ENCODE measurements at regions not wholly inside any gene's neighbourhood (a gene's known extent, or its start where the extent isn't known, plus 50 kb on each side); places are given as distances from the start of the nearest gene placed in this dataset.
A peak's percentile ranks its signal among the peaks of the same experiment; 100 is the strongest.

DNA sequence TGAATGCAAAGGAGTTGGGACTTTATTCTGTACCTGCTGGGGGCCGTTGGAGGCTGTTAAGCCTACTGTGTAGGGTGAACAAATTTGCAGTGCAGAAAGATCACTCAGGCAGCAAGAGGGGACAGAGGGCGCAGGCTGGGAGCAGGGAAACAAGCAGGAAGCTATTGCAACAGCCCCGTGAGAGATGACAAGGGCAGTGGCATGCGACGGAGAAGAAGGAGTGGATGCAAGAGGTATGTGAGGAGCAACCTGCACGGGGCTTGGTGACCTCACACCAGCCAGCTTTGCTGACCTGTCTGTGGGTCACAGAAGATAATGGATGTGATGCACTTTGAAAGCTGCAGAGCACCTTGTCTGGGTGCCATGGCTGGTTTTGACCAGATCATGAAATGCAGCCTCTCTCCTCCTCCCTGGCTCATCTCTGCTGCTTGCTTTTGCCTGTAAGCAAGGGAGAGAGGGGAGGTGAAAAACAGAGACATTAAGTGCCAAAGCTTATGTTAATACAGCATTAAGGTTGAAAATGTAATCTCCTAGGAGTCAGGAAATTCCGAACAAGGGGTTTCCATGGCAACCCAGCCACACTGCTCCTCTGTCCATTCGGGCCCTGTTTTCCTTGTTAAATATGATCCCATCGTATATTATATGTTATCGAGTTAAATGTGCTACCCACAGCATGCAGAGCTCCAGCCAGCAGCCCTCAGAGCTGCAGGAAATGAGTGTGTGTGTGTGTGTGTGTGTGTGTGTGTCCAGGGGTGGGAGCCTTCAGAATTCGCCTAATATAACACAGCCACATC, 314.3 kb upstream of the ZMIZ1 start:
- DNase-seq, result no peak

GRCh38 chr10:78755063-78755701, 313.6 kb upstream of the ZMIZ1 start:
- no peak for DNase-seq

DNA sequence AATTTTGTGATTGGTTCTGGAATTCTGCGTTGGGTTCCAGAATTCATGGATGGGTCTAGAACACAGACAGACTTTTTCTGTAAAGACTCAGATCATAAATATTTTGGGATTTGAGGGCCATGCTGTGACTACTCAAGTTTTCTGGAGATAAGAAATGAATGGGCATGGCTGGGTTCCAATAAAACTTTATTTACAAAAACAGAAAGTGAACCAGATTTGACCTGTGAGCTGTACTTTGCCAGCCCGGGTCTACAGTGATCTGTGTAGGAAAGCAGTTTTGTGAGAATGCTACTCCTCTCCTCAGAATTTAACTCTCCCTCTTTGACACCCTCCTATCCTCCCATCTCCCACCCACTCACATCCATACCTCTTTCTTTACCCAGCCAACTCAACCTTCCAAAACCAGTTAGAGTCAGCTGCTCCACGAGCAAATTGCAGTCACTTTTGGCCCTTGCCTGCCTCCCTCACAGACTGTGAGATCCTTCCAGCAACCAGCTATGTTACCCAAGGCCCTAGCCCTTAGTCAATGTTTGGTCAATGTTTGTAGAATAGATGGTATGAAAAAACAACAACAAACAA, 312.8 kb upstream of the ZMIZ1 start:
- DNase-seq, result no peak

- peak; percentile 80 for DNase-seq
These were observed 312.0 kb upstream of the ZMIZ1 start for GRCh38 chr10:78756604-78757343.

GRCh38 chr10:78757344-78757925, 311.3 kb upstream of the ZMIZ1 start:
- DNase-seq, result no peak

DNA sequence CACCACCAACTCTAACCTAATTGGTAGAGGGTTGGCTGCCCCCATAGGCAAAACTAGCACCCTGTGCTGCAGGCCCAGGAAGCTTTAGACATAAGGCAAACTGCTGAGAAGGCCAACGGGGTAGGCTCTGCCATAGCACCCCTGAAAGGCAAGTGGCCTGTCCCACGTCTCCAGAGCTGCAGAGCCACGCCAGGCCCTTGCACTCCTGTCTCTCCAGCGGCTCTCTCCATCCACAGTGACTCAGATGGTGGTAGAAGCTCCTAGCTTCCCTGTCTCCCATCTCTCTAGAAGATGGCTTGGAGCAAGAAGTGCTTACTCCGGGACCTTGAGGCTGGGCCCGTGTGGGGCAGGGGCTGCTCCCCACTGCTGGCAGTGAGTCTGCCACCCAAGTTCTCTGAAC, 310.6 kb upstream of the ZMIZ1 start:
- DNase-seq, result no peak

GRCh38 chr10:78759456-78760120, 309.2 kb upstream of the ZMIZ1 start:
- DNase-seq, result no peak

DNA sequence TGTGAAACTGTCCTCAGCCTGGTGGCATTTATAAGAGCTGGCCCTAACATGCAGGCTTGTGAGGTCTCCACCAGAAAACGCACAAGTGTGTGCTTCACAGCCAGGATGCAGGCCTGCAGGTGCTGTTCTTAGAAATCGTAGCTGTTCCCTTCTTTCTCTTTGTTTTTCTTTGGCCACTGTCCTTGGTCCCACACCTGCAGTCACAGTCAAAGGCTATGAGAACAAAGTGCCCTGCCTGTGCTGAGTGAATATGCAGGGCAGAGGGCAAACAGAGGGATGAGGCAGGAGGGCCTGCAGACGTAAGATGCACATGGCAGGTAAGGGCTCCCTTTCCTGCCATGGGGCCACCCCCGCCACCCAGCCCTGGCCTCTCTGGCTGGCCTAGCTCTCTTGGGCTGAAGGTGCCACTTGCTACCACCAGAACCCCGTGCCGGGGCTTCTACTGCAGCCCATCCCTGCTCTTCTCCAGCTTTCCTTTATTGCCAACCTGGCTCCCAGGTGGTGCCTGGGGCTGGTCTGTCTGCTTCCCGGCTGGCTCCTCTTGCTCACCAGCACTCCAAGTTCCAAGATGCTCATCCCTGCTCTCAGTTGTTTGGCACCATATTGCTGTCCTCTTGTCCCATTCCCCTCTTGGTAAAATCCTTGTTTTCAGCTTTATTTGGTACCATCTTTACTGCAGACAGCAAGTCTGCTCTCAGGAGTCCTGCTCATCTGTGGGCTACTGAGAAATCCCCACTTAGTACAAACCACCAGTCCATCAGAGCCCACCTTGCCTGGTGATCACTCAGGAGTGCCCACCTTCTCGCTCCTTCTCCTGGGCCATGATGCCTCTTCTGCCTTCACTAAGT, 308.1 kb upstream of the ZMIZ1 start:
- DNase-seq, result no peak

DNA sequence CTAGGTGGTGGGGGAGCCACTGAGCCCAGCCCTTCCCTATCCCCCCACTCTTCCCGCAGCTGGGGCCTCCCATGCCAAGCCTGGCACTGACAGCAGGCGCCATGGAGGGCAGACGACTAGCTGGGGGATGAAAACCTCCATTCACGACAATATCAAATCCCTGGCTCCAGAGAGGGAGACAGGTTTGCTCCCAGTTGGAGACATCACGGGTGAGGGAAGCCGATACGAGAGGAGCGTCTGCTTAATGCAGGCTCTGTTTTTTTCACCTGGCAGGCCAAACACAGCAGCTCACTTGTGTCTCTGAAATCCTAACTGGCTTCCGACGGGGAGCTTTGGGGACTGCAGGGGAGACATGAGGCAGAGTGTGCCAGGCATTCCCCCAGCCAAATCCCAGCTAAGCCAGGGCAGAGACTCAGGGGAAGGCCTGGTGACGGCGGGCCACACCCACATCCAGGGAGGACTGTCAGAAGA, 307.4 kb upstream of the ZMIZ1 start:
- DNase-seq, result no peak

GRCh38 chr10:78762086-78762630, 306.6 kb upstream of the ZMIZ1 start:
- DNase-seq, result no peak

GRCh38 chr10:78763234-78763633, 305.5 kb upstream of the ZMIZ1 start:
- no peak for DNase-seq

- DNase-seq, result no peak
These were observed 304.9 kb upstream of the ZMIZ1 start for GRCh38 chr10:78763651-78764395.

DNA sequence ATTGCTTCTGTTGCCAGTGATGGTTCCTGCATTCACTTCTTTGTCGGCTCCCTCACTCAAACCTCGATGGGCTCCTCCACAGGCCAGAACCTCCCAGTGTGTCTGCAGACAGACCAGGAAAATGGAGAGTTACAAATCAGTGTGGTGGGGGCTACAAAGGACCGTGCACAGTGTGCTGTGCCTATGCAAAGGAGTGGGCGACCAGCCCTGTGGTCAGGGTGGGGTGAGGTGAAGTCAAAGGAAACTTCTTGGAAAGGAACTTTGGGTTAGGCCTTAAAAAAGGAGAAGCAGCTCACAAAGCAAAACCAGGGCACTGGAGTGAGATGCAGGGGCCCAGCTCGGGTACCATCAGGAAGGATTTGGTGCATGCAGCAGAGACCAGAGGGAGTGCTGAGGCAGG, 304.3 kb upstream of the ZMIZ1 start:
- no peak for DNase-seq

DNA sequence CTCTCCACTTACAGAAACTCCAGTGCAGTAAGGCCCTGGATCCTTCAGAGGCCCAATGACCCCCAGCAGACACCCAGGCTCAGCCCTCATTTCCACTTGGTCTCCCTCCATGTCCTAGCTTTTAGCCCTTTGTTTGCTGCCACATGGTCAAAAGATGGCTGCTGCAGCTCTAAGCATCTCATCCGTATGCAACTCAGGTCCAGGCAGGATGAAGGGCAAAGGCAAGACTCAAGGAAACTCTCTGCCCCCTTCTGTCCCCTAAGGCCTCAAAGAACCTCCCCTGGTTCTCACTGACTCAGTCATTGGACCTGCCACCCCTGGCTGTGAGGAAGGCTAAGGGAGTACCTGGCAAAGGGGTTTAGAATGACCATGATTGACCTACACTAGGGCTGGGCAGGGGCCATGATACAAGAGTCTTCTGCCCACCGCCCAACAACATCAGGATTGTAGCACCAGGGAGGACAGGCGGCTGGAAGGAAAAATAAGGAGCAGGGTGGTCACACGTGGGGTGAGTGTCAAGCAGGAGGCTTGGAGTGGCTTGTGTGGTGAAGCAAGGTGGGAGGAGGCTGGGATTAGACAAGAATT, 303.8 kb upstream of the ZMIZ1 start:
- DNase-seq, result no peak

DNA sequence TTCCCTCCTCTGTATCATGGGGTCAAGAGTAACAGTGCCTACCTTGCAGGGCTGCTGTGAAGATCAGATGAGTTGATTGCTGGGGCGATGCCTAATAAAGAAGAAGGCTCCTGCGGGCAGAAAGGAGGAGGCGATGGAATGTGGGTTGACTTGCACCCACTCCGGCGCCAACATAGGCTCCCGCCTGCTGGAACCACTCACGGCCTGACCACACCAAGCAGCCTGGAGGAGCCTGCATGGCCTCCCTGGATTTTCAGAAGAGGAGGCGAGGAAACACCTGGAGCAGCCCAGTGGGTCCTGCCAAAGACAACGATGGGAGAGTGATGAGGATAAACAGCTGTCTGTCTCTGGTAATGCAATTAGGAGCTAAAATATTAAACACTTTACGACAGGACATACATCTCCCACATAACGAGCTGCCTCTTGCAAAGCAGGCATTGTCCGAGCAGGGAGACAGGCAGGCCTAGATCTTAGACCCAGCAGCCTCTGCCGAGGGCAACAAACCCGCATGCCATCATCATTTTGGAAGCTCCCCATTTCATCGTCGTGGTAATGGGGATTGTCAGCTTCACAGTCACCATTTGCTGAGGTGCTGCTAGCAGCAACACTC, 302.9 kb upstream of the ZMIZ1 start:
- DNase-seq, result no peak

DNA sequence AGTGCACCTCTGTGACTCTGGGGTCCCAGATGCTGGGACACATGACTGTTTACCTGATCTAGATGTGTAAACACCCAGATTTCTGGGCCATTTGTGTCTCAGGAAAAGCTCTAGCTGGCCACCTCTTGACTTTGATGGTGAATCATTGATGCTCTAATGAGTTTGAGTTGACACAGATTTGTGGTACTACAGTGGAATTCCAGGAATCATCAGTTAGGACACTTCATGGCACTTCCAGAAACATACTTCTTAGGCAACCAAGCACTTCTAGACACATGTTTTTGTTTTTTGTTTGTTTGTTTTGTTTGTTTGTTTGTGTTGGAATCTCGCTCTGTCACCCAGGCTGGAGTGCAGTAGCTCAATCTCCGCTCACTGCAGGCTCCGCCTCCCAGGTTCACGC, 302.2 kb upstream of the ZMIZ1 start:
- DNase-seq, result no peak

DNA sequence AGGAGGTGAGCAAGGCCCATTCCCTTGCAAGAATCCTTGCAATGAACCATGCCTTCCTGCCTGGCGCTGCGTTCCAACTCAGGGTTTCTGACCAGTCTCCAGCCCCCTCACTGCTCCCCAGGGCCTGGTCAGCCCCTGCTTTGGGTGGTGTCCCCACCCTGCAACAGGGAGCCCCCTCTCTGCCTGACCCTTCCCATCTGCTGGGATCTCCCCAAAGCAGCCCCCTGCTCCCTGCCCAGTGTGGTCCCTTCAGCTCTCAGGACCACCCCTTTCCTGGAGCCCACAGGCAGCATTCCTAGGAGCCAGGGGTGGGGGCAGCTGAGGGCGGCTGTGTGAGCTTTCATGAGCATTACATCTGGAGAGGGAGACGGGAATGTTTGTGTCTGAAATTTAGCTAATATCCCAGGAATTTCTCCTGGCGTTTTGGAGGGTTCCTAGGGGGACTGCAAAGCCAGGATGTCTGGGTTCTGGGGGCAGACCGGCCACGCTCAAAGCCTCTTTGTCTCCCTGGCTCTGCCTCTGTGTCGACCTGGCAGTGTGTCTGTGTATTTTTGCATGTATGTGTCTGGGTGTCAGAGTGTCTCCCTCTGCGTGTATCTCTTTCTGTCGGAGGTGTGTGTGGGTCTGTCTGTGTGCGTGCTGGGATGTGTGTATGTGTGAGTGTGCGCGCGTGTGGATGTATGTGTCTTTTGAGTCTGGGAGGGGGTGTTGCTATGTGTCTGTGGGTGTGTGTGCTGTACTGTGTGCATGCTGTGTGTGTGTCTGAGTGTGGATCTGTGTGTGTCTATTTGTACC, 300.5 kb upstream of the ZMIZ1 start:
- DNase-seq, result no peak

DNA sequence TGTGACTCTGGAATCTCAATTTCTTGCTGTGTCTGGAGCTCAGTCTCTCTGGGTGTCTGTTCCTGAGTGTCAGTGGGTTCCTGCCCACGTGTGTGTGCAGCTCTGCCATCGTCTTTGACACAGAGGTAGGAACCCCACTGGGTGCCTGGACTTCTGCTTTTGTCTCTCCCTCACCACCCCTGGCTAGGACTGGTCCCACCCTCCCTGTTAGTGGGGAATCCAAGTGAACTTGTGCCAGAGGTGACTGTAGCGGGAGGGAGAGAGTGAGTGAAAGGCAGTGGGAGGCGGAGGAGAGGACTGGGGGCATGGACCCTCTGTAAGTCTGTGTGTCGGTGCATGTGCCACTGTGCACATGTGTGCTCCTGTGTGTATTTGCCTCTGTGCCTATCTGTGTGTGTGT, 299.9 kb upstream of the ZMIZ1 start:
- no peak for DNase-seq

- DNase-seq, result no peak
These were observed 299.2 kb upstream of the ZMIZ1 start for GRCh38 chr10:78769526-78769925.

Data from CD4-positive, alpha-beta T cell treated with Interferon gamma for 1 hour (primary cell).